ENCODE measurements at regions not wholly inside any gene's neighbourhood (a gene's known extent, or its start where the extent isn't known, plus 50 kb on each side); places are given as distances from the start of the nearest gene placed in this dataset.
A peak's percentile ranks its signal among the peaks of the same experiment; 100 is the strongest.

DNA sequence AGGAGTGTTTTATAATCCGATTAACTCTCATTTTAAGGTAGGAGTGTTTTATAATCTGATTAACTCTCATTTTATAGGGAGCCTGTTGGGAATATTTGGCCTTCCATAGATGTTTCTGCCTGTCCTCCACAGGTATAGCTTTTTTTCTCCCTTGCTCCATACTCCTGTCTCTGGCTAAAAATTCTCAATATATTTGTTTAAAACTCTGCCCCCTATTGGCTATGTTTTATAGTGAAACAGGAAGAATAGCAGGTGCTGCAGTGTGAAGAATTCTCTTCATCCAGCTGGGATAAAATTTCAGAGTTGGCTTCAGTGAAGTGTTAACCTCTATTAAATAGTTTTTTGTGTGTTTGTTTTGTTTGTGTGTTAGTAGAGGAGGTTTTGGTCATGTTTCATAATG is 1046.0 kb upstream of the TMEFF2 start:
- Histone ChIP-seq H3K4me2 (ENCODE audit: low read depth, low read length) (no peak overlapping the region), H3K4me3 (replicated peaks in 1 of 3; ENCODE audit: insufficient read depth in 1 of 3, low read depth in 2 of 3, low read length in 3 of 3) (no peak overlapping the region), H3K27ac (ENCODE audit: extremely low read length, insufficient read depth, low read length) (no peak overlapping the region), H3K9me3 (ENCODE audit: low read length) (no peaks in the 10 kb centered on the region), H3K79me2 (ENCODE audit: insufficient read depth, low read length) (no peaks in the 10 kb centered on the region), H2AFZ (ENCODE audit: low read length) (no peak overlapping the region), H3K36me3 (replicated peaks in 1 of 2; ENCODE audit: control insufficient read depth in 1 of 2, insufficient read depth in 2 of 2, low read length in 2 of 2) (no peaks in the 10 kb centered on the region), H3K4me1 (ENCODE audit: insufficient read depth, low read length) (no peaks in the 10 kb centered on the region), H4K20me1 (ENCODE audit: insufficient read depth, low read length) (no peaks in the 10 kb centered on the region), H3K27me3 (ENCODE audit: control insufficient read depth in 1 of 2, insufficient read depth in 2 of 2, low read length in 2 of 2) (no peaks in the 10 kb centered on the region), H3K9ac (ENCODE audit: insufficient read depth, low read depth, low read length) (no peak overlapping the region)
- peak; percentile 7 for DNase-seq (ENCODE audit: low spot score)
- POLR2A ChIA-PET: no interaction called here
- no TSS peak for BruUV-seq (replicated peaks)
- TF ChIP-seq CTCF (CRISPR knock-in tag; IDR thresholded peaks at IDR 0.05): peak; percentile 44
- TF ChIP-seq FOXA3 (CRISPR knock-in tag; IDR thresholded peaks at IDR 0.05): no peak
- TF ChIP-seq STAG1 (CRISPR knock-in tag; IDR thresholded peaks at IDR 0.05): peak; percentile 14; the same call in 1 of the 2 replicates
- TF ChIP-seq MXD4 (CRISPR knock-in tag; IDR thresholded peaks at IDR 0.05): no peak
- CTCF ChIA-PET (ENCODE audit: low intra/inter-chr PET ratio, low total read pairs): interaction anchor here (1.6 kb wide), 1 partner anchor 344 kb away, joined by 5 read pairs; no protein-coding TSS in a partner anchor
- in situ Hi-C loops (cut with HindIII; ENCODE audit: extremely low pct_ligation_motif_present, low pct_unique_long_range_greater_than_20kb): no loop called here
- 68% methylated on average over 1 of the region's 1 CpG for WGBS (ENCODE audit: low lambda C conversion rate)
- ATAC-seq: peak; percentile 81
- intact Hi-C loops (cut with micrococcal nuclease; ENCODE audit: unreplicated experiment): loop anchor here (1.0 kb wide), 1 partner anchor 344 kb away; no protein-coding TSS in a partner anchor
- FAIRE-seq: no peak

- no peak overlapping the region for H3K9ac ChIP-seq (ENCODE audit: insufficient read depth, low read depth, low read length)
- no peaks in the 10 kb centered on the region for H4K20me1 ChIP-seq (ENCODE audit: insufficient read depth, low read length)
- FAIRE-seq (no peak), ATAC-seq (no peak), DNase-seq (ENCODE audit: low spot score) (no peak)
- WGBS (ENCODE audit: low lambda C conversion rate): 4% methylated on average over 2 of the region's 2 CpGs
- POLR2A ChIA-PET: no interaction called here
- no peak overlapping the region for H3K4me3 ChIP-seq (replicated peaks in 1 of 3; ENCODE audit: insufficient read depth in 1 of 3, low read depth in 2 of 3, low read length in 3 of 3)
- H3K4me2 ChIP-seq (ENCODE audit: low read depth, low read length): no peak overlapping the region
- CTCF ChIA-PET (ENCODE audit: low intra/inter-chr PET ratio, low total read pairs): no interaction called here
- no peaks in the 10 kb centered on the region for H3K9me3 ChIP-seq (ENCODE audit: low read length)
- in situ Hi-C loops (cut with HindIII; ENCODE audit: extremely low pct_ligation_motif_present, low pct_unique_long_range_greater_than_20kb) (no loop called here), intact Hi-C loops (cut with micrococcal nuclease; ENCODE audit: unreplicated experiment) (no loop called here)
- no peaks in the 10 kb centered on the region for H3K79me2 ChIP-seq (ENCODE audit: insufficient read depth, low read length)
- no peak overlapping the region for H2AFZ ChIP-seq (ENCODE audit: low read length)
- no peaks in the 10 kb centered on the region for H3K4me1 ChIP-seq (ENCODE audit: insufficient read depth, low read length)
- no peaks in the 10 kb centered on the region for H3K36me3 ChIP-seq (replicated peaks in 1 of 2; ENCODE audit: control insufficient read depth in 1 of 2, insufficient read depth in 2 of 2, low read length in 2 of 2)
- no peaks in the 10 kb centered on the region for H3K27me3 ChIP-seq (ENCODE audit: control insufficient read depth in 1 of 2, insufficient read depth in 2 of 2, low read length in 2 of 2)
- BruUV-seq (replicated peaks): no TSS peak
- no peak overlapping the region for H3K27ac ChIP-seq (ENCODE audit: extremely low read length, insufficient read depth, low read length)
- TF ChIP-seq MEF2D (CRISPR knock-in tag; IDR thresholded peaks at IDR 0.05) (no peak), ZKSCAN1 (IDR thresholded peaks at IDR 0.05; ENCODE audit: low read length) (no peak), SOX13 (IDR thresholded peaks at IDR 0.05) (no peak), SOX13 (CRISPR knock-in tag; conservative IDR thresholded peaks at IDR 0.05 in 1 of 2, IDR thresholded peaks at IDR 0.05 in 1 of 2) (no peak), SRSF9 (IDR thresholded peaks at IDR 0.05; ENCODE audit: borderline replicate concordance, insufficient read depth, low read depth, low read length, poor library complexity, severe bottlenecking) (no peak), KMT2B (CRISPR knock-in tag; IDR thresholded peaks at IDR 0.05) (no peak), FOSL1 (CRISPR knock-in tag; IDR thresholded peaks at IDR 0.05; ENCODE audit: borderline replicate concordance) (no peak), ZNF563 (CRISPR knock-in tag; IDR thresholded peaks at IDR 0.05) (no peak), ZFY (CRISPR knock-in tag; IDR thresholded peaks at IDR 0.05) (no peak), SRY (CRISPR knock-in tag; IDR thresholded peaks at IDR 0.05) (no peak), KDM4B (CRISPR knock-in tag; IDR thresholded peaks at IDR 0.05) (no peak), MIER3 (CRISPR knock-in tag; IDR thresholded peaks at IDR 0.05; ENCODE audit: borderline replicate concordance) (no peak)
- TF ChIP-seq, protein P1, sequence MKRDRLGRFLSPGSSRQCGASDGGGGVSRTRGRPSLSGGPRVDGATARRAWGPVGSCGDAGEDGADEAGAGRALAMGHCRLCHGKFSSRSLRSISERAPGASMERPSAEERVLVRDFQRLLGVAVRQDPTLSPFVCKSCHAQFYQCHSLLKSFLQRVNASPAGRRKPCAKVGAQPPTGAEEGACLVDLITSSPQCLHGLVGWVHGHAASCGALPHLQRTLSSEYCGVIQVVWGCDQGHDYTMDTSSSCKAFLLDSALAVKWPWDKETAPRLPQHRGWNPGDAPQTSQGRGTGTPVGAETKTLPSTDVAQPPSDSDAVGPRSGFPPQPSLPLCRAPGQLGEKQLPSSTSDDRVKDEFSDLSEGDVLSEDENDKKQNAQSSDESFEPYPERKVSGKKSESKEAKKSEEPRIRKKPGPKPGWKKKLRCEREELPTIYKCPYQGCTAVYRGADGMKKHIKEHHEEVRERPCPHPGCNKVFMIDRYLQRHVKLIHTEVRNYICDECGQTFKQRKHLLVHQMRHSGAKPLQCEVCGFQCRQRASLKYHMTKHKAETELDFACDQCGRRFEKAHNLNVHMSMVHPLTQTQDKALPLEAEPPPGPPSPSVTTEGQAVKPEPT (CRISPR knock-in tag; IDR thresholded peaks at IDR 0.05; ENCODE audit: low read depth): no peak
These were observed 1036.9 kb upstream of the TMEFF2 start for GRCh38 chr2:193231634-193232033.
